ENCODE measurements at regions not wholly inside any gene's neighbourhood (a gene's known extent, or its start where the extent isn't known, plus 50 kb on each side); places are given as distances from the start of the nearest gene placed in this dataset.

GRCh38 chr13:80552851-80553440 lies 212.0 kb upstream of the SPRY2 start:
- H3K4me3 ChIP-seq (ENCODE audit: low read depth, low read length), result no peak overlapping the region
- H3K27me3 ChIP-seq (ENCODE audit: control insufficient read depth, insufficient read depth, low read length), result no peaks in the 10 kb centered on the region
- TF ChIP-seq CTCF (IDR thresholded peaks at IDR 0.05; ENCODE audit: insufficient read depth, low read length, poor library complexity, severe bottlenecking), result no peak
- DNase-seq (ENCODE audit: low read depth), result no peak
- no peaks in the 10 kb centered on the region for H3K36me3 ChIP-seq (ENCODE audit: control insufficient read depth, insufficient read depth, low read length)

- TF ChIP-seq CTCF (IDR thresholded peaks at IDR 0.05; ENCODE audit: insufficient read depth, low read length, poor library complexity, severe bottlenecking), result no peak
- Histone ChIP-seq H3K36me3 (ENCODE audit: control insufficient read depth, insufficient read depth, low read length) (no peaks in the 10 kb centered on the region), H3K27me3 (ENCODE audit: control insufficient read depth, insufficient read depth, low read length) (no peaks in the 10 kb centered on the region), H3K4me3 (ENCODE audit: low read depth, low read length) (no peak overlapping the region)
- no peak for DNase-seq (ENCODE audit: low read depth)
These were observed 210.9 kb upstream of the SPRY2 start for GRCh38 chr13:80551650-80552497.

- no peaks in the 10 kb centered on the region for H3K27me3 ChIP-seq (ENCODE audit: control insufficient read depth, insufficient read depth, low read length)
- no peaks in the 10 kb centered on the region for H3K36me3 ChIP-seq (ENCODE audit: control insufficient read depth, insufficient read depth, low read length)
- no peak for TF ChIP-seq CTCF (IDR thresholded peaks at IDR 0.05; ENCODE audit: insufficient read depth, low read length, poor library complexity, severe bottlenecking)
- no peak for DNase-seq (ENCODE audit: low read depth)
- no peak overlapping the region for H3K4me3 ChIP-seq (ENCODE audit: low read depth, low read length)
These were observed 210.1 kb upstream of the SPRY2 start for GRCh38 chr13:80550971-80551441.

- Histone ChIP-seq H3K4me3 (ENCODE audit: low read depth, low read length) (no peak overlapping the region), H3K36me3 (ENCODE audit: control insufficient read depth, insufficient read depth, low read length) (no peaks in the 10 kb centered on the region), H3K27me3 (ENCODE audit: control insufficient read depth, insufficient read depth, low read length) (no peaks in the 10 kb centered on the region)
- no peak for DNase-seq (ENCODE audit: low read depth)
- TF ChIP-seq CTCF (IDR thresholded peaks at IDR 0.05; ENCODE audit: insufficient read depth, low read length, poor library complexity, severe bottlenecking), result no peak
These were observed 208.0 kb upstream of the SPRY2 start for GRCh38 chr13:80548915-80549314.

GRCh38 chr13:80547885-80548825 lies 207.2 kb upstream of the SPRY2 start:
- Histone ChIP-seq H3K27me3 (ENCODE audit: control insufficient read depth, insufficient read depth, low read length) (no peaks in the 10 kb centered on the region), H3K36me3 (ENCODE audit: control insufficient read depth, insufficient read depth, low read length) (no peaks in the 10 kb centered on the region), H3K4me3 (ENCODE audit: low read depth, low read length) (no peak overlapping the region)
- no peak for TF ChIP-seq CTCF (IDR thresholded peaks at IDR 0.05; ENCODE audit: insufficient read depth, low read length, poor library complexity, severe bottlenecking)
- DNase-seq (ENCODE audit: low read depth), result no peak
